ENCODE measurements at regions not wholly inside any gene's neighbourhood (a gene's known extent, or its start where the extent isn't known, plus 50 kb on each side); places are given as distances from the start of the nearest gene placed in this dataset.

GRCh38 chr16:86872131-86872530, 293.8 kb downstream of the FOXL1 start:
- no peak overlapping the region for H3K4me3 ChIP-seq (ENCODE audit: low read depth, low read length)
- DNase-seq (ENCODE audit: low read depth) = no peak
- no peak for TF ChIP-seq CTCF (conservative IDR thresholded peaks at IDR 0.05; ENCODE audit: low read depth, low read length)

GRCh38 chr16:86872833-86873232, 294.5 kb downstream of the FOXL1 start:
- no peak overlapping the region for H3K4me3 ChIP-seq (ENCODE audit: low read depth, low read length)
- no peak for TF ChIP-seq CTCF (conservative IDR thresholded peaks at IDR 0.05; ENCODE audit: low read depth, low read length)
- no peak for DNase-seq (ENCODE audit: low read depth)

- H3K4me3 ChIP-seq (ENCODE audit: low read depth, low read length) = no peak overlapping the region
- TF ChIP-seq CTCF (conservative IDR thresholded peaks at IDR 0.05; ENCODE audit: low read depth, low read length) = peak; percentile 70
- DNase-seq (ENCODE audit: low read depth) = peak; percentile 23
These were observed 295.8 kb downstream of the FOXL1 start for GRCh38 chr16:86874141-86874540.

- DNase-seq (ENCODE audit: low read depth) = no peak
- H3K4me3 ChIP-seq (ENCODE audit: low read depth, low read length) = no peak overlapping the region
- TF ChIP-seq CTCF (conservative IDR thresholded peaks at IDR 0.05; ENCODE audit: low read depth, low read length) = no peak
These were observed 298.1 kb downstream of the FOXL1 start for GRCh38 chr16:86876499-86876898.

- no peak for DNase-seq (ENCODE audit: low read depth)
- no peak for TF ChIP-seq CTCF (conservative IDR thresholded peaks at IDR 0.05; ENCODE audit: low read depth, low read length)
- no peak overlapping the region for H3K4me3 ChIP-seq (ENCODE audit: low read depth, low read length)
These were observed 298.8 kb downstream of the FOXL1 start for GRCh38 chr16:86877108-86877507.

GRCh38 chr16:86877835-86878234, 299.5 kb downstream of the FOXL1 start:
- TF ChIP-seq CTCF (conservative IDR thresholded peaks at IDR 0.05; ENCODE audit: low read depth, low read length) = no peak
- DNase-seq (ENCODE audit: low read depth) = no peak
- no peak overlapping the region for H3K4me3 ChIP-seq (ENCODE audit: low read depth, low read length)

GRCh38 chr16:86878236-86879080, 300.1 kb downstream of the FOXL1 start:
- DNase-seq (ENCODE audit: low read depth) = no peak
- no peak for TF ChIP-seq CTCF (conservative IDR thresholded peaks at IDR 0.05; ENCODE audit: low read depth, low read length)
- H3K4me3 ChIP-seq (ENCODE audit: low read depth, low read length) = no peak overlapping the region
